Trophoblast cell (in vitro differentiated cells and primary cell): ENCODE measurements at regions not wholly inside any gene's neighbourhood (a gene's known extent, or its start where the extent isn't known, plus 50 kb on each side); places are given as distances from the start of the nearest gene placed in this dataset.

Source experiments
- DNase-seq, 2 donors: peaks; one replicate each; pipeline ENCODE4 v3.0.0-alpha.2; 2016
- H2AFZ ChIP-seq: 2 replicates; pipeline ENCODE4 v1.6.1; 2013; ENCODE audit warnings: low read length, moderate library complexity, mild to moderate bottlenecking; ENCODE audit not compliant: insufficient read depth, poor library complexity
- H2AK5ac ChIP-seq: 2 replicates; pipeline ENCODE4 v1.6.1; 2013; ENCODE audit warnings: mild to moderate bottlenecking, low read length
- H2BK120ac ChIP-seq: 2 replicates; pipeline ENCODE4 v1.6.1; 2013; ENCODE audit warnings: low read length, mild to moderate bottlenecking, moderate library complexity; ENCODE audit not compliant: insufficient read depth, poor library complexity
- H2BK12ac ChIP-seq: 2 replicates; pipeline ENCODE4 v1.6.1; 2013; ENCODE audit warnings: mild to moderate bottlenecking, low read length, moderate library complexity
- H2BK5ac ChIP-seq: 2 replicates; pipeline ENCODE4 v1.6.1; 2013; ENCODE audit warnings: low read length, low read depth, moderate library complexity, mild to moderate bottlenecking; ENCODE audit not compliant: poor library complexity
- H3K14ac ChIP-seq: 2 replicates; pipeline ENCODE4 v1.6.1; 2013; ENCODE audit warnings: mild to moderate bottlenecking, low read length
- H3K18ac ChIP-seq: 2 replicates; pipeline ENCODE4 v1.6.1; 2013; ENCODE audit warnings: mild to moderate bottlenecking, low read length
- H3K23ac ChIP-seq: 2 replicates; pipeline ENCODE4 v1.6.1; 2013; ENCODE audit warnings: low read length
- H3K27ac ChIP-seq: 2 replicates; pipeline ENCODE4 v1.5.1; 2013; ENCODE audit warnings: low read depth, mild to moderate bottlenecking, inconsistent platforms, low read length, moderate library complexity
- H3K27me3 ChIP-seq: 2 replicates; pipeline ENCODE4 v1.6.1; 2013; ENCODE audit warnings: inconsistent platforms, mild to moderate bottlenecking, low read length, moderate library complexity; ENCODE audit not compliant: insufficient read depth
- H3K36me3 ChIP-seq, 2 experiments: 1 replicate in 1 of 2; 2 replicates in 1 of 2; pipeline ENCODE4 v1.6.1; 2013; ENCODE audit warnings: low read length in 2 of 2, mild to moderate bottlenecking in 2 of 2, moderate library complexity in 1 of 2; ENCODE audit not compliant: insufficient read depth in 2 of 2, control insufficient read depth in 1 of 2
- H3K4ac ChIP-seq: 2 replicates; pipeline ENCODE4 v1.6.1; 2013; ENCODE audit warnings: low read depth, mild to moderate bottlenecking, low read length, moderate library complexity
- H3K4me1 ChIP-seq, 2 experiments: 1 replicate in 1 of 2; 2 replicates in 1 of 2; pipeline ENCODE4 v1.6.1; 2013; ENCODE audit warnings: low read length in 2 of 2, mild to moderate bottlenecking in 2 of 2, moderate library complexity in 1 of 2; ENCODE audit not compliant: insufficient read depth in 2 of 2, control insufficient read depth in 1 of 2
- H3K4me2 ChIP-seq: 2 replicates; pipeline ENCODE4 v1.6.1; 2013; ENCODE audit warnings: inconsistent platforms, mild to moderate bottlenecking, low read length, moderate library complexity
- H3K4me3 ChIP-seq: 2 replicates; pipeline ENCODE4 v1.5.1; 2013; ENCODE audit warnings: mild to moderate bottlenecking, low read depth, low read length, inconsistent platforms
- H3K79me1 ChIP-seq: one replicate; pipeline ENCODE4 v1.6.1; 2013; ENCODE audit warnings: low read length
- H3K79me2 ChIP-seq: 2 replicates; pipeline ENCODE4 v1.6.1; 2013; ENCODE audit warnings: low read length, mild to moderate bottlenecking; ENCODE audit not compliant: control insufficient read depth, insufficient read depth, poor library complexity
- H3K9ac ChIP-seq: 2 replicates; pipeline ENCODE4 v1.6.1; 2013; ENCODE audit warnings: mild to moderate bottlenecking, low read length
- H3K9me3 ChIP-seq: 2 replicates; pipeline ENCODE4 v1.6.1; 2013; ENCODE audit warnings: low read depth, mild to moderate bottlenecking, control low read depth, inconsistent platforms, low read length; ENCODE audit not compliant: insufficient read depth
- H4K12ac ChIP-seq: 2 replicates; pipeline ENCODE4 v1.6.1; 2013; ENCODE audit warnings: low read depth, mild to moderate bottlenecking, low read length, moderate library complexity
- H4K8ac ChIP-seq: 2 replicates; pipeline ENCODE4 v1.6.1; 2013; ENCODE audit warnings: low read depth, mild to moderate bottlenecking, low read length, moderate library complexity
- H4K91ac ChIP-seq: one replicate; pipeline ENCODE4 v1.6.1; 2013; ENCODE audit warnings: low read depth, mild to moderate bottlenecking, low read length, moderate library complexity
- WGBS: extraction: QIAGEN DNeasy Blood & Tissue Kit; methylation state at CpG from one replicate; pipeline ENCODE4 v1.1.7; 2013; ENCODE audit warnings: missing lambda C conversion rate; ENCODE audit not compliant: insufficient read length, insufficient coverage; ENCODE audit errors: extremely low coverage; 5-methylcytosine and 5-hydroxymethylcytosine counted together

DNA sequence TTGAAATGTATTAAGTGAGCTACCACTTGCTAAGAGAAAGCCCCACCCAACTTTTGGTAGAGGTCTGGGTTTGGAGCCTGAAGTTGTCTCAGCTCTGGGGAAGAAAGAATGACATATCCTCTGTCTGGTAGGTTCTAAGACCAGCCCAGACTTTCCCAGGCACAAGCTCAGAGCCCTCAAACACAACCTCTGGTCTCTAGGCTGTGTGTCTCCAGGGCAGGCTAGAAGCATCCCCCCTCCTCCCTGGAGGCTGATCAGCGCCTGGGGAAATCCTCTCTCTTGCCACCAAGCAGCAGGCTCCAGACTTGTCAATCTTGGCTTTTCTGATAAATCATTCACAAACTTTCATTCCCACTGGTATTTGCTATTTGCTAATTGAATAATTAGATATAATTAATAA, 226.5 kb upstream of the CST7 start:
- H3K79me1 ChIP-seq: no peaks in the 10 kb centered on the region
- no peak overlapping the region for H2AFZ ChIP-seq
- H4K91ac ChIP-seq: no peak overlapping the region
- H3K27ac ChIP-seq: no peak overlapping the region
- H3K14ac ChIP-seq: no peak overlapping the region
- H3K4me3 ChIP-seq: no peak overlapping the region
- no peak overlapping the region for H3K9ac ChIP-seq
- H3K4me1 ChIP-seq: no peaks in the 10 kb centered on the region
- H3K27me3 ChIP-seq: no peaks in the 10 kb centered on the region
- no peaks in the 10 kb centered on the region for H3K79me2 ChIP-seq
- H3K4me2 ChIP-seq: no peak overlapping the region
- no peak overlapping the region for H4K12ac ChIP-seq
- no peaks in the 10 kb centered on the region for H3K36me3 ChIP-seq
- no peak overlapping the region for H2AK5ac ChIP-seq
- no CpG with 5 or more reads among the region's 1 CpG for WGBS
- DNase-seq: no peak
- no peak overlapping the region for H3K18ac ChIP-seq
- H3K9me3 ChIP-seq: no peaks in the 10 kb centered on the region
- no peak overlapping the region for H2BK5ac ChIP-seq
- H2BK12ac ChIP-seq: no peak overlapping the region
- H4K8ac ChIP-seq: no peak overlapping the region
- H3K4ac ChIP-seq: no peak overlapping the region
- no peak overlapping the region for H2BK120ac ChIP-seq
- no peak overlapping the region for H3K23ac ChIP-seq

DNA sequence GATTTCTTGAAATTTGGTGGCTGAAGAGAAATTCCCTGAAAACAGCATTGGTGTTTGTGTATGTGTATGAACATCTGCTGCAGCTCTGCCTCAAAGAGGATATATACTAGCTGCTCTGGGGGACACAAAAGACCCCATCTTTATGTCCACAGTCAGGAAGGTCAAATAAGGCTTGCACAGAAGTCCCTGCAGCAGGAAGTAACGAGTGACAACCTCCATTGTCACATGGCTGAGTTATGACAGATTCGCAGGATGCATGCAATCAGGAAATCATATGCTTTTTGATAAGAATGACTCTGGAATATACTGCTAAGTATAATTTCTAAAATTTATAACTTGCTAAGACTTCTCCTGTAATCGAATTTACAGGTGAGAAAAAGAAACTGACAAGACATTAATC, 225.9 kb upstream of the CST7 start:
- Histone ChIP-seq H3K9ac (no peak overlapping the region), H2BK120ac (no peak overlapping the region), H3K27ac (no peak overlapping the region), H3K14ac (no peak overlapping the region), H3K27me3 (no peaks in the 10 kb centered on the region), H3K9me3 (no peaks in the 10 kb centered on the region), H3K36me3 (no peaks in the 10 kb centered on the region), H3K79me2 (no peaks in the 10 kb centered on the region), H3K79me1 (no peaks in the 10 kb centered on the region), H3K4me1 (no peaks in the 10 kb centered on the region), H2AK5ac (no peak overlapping the region), H3K4me2 (no peak overlapping the region), H4K8ac (no peak overlapping the region), H4K91ac (no peak overlapping the region), H2BK12ac (no peak overlapping the region), H4K12ac (no peak overlapping the region), H3K18ac (no peak overlapping the region), H3K23ac (no peak overlapping the region), H2AFZ (no peak overlapping the region), H3K4me3 (no peak overlapping the region), H3K4ac (no peak overlapping the region), H2BK5ac (no peak overlapping the region)
- no CpG with 5 or more reads among the region's 3 CpGs for WGBS
- DNase-seq: no peak

DNA sequence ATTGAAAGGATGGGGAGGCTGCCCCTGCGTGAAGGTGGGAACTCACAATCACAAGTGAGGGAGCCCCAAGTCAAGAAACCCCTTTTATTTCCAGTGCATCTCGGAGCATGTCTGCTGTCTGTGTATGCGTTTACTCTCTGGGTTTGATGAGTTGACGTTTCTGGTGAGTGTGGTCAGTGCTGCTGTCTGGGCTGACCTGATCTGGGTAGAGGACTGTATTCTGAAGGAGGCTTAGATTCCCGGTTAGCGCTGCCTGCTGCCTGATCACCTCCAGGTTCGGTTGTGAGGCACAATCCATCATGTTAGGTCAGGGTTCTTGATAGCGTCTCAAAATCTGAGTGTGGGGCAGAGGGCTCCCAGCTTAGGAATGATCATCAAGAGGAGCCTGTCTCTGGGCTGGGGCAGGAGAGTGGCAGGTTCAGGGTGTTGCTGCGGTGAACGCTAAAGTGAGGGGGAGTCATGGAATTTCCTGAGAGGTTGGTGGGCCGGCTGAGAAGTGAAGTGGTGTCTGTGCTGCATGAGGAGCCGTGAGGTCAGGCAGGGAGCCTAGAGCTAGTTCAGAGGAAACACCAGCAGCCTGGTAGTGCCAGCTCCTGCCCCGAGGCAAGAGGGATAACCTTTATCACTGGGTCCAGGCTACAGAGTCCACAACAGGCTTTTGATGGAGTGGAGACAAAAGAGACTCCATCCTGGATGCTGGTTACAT, 225.3 kb upstream of the CST7 start:
- no peaks in the 10 kb centered on the region for H3K4me1 ChIP-seq
- H3K27me3 ChIP-seq: no peaks in the 10 kb centered on the region
- H2BK5ac ChIP-seq: no peak overlapping the region
- no peak overlapping the region for H3K4ac ChIP-seq
- H3K4me2 ChIP-seq: no peak overlapping the region
- H4K91ac ChIP-seq: no peak overlapping the region
- H3K79me1 ChIP-seq: no peaks in the 10 kb centered on the region
- H4K12ac ChIP-seq: no peak overlapping the region
- H2AK5ac ChIP-seq: no peak overlapping the region
- H3K9ac ChIP-seq: no peak overlapping the region
- H3K27ac ChIP-seq: no peak overlapping the region
- no peak overlapping the region for H3K23ac ChIP-seq
- no peaks in the 10 kb centered on the region for H3K79me2 ChIP-seq
- DNase-seq: no peak
- WGBS: no CpG with 5 or more reads among the region's 13 CpGs
- H3K36me3 ChIP-seq: no peaks in the 10 kb centered on the region
- H3K9me3 ChIP-seq: no peaks in the 10 kb centered on the region
- H2AFZ ChIP-seq: no peak overlapping the region
- no peak overlapping the region for H2BK120ac ChIP-seq
- H3K14ac ChIP-seq: no peak overlapping the region
- no peak overlapping the region for H4K8ac ChIP-seq
- no peak overlapping the region for H3K18ac ChIP-seq
- H3K4me3 ChIP-seq: no peak overlapping the region
- no peak overlapping the region for H2BK12ac ChIP-seq

DNA sequence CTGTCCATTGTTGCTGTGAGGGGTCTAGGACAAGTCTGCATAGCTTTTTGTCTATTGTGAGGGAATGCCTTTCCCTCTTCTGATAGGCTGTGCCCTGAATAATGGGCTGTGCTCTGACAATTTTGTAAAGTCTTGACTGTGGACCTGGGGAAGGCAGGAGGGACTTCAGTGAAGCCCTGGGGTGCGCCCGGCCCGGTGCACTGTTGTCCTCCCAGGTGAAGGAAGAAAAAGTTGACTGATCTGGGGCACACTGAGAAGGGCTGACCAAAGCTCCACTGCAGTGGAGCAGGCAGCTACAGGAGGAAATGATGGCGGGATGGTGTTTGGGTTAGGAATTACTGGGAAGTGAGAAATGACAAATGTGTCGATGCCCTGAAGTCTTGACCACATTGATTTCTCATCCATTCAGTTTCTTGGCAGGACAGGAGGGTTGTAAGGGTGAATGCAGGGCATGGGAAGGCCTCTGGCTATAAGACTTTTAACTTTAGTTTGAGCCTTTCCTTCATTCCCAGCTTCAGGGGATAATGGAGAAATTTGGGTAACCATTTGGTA, 224.0 kb upstream of the CST7 start:
- no peaks in the 10 kb centered on the region for H3K9me3 ChIP-seq
- no peaks in the 10 kb centered on the region for H3K36me3 ChIP-seq
- no peak overlapping the region for H4K91ac ChIP-seq
- no peak overlapping the region for H2AFZ ChIP-seq
- no peak for DNase-seq
- no peak overlapping the region for H3K9ac ChIP-seq
- no peak overlapping the region for H3K4ac ChIP-seq
- H3K27me3 ChIP-seq: no peaks in the 10 kb centered on the region
- H3K27ac ChIP-seq: no peak overlapping the region
- no peaks in the 10 kb centered on the region for H3K4me1 ChIP-seq
- H4K8ac ChIP-seq: no peak overlapping the region
- no peak overlapping the region for H3K18ac ChIP-seq
- no peak overlapping the region for H3K23ac ChIP-seq
- no peaks in the 10 kb centered on the region for H3K79me1 ChIP-seq
- no peak overlapping the region for H2AK5ac ChIP-seq
- no peak overlapping the region for H3K4me2 ChIP-seq
- no peak overlapping the region for H2BK12ac ChIP-seq
- no peak overlapping the region for H2BK5ac ChIP-seq
- no peak overlapping the region for H3K4me3 ChIP-seq
- no peak overlapping the region for H4K12ac ChIP-seq
- no peaks in the 10 kb centered on the region for H3K79me2 ChIP-seq
- H3K14ac ChIP-seq: no peak overlapping the region
- no peak overlapping the region for H2BK120ac ChIP-seq
- WGBS: no CpG with 5 or more reads among the region's 5 CpGs
